Liver (tissue), 8 donors: ENCODE measurements at regions not wholly inside any gene's neighbourhood (a gene's known extent, or its start where the extent isn't known, plus 50 kb on each side); places are given as distances from the start of the nearest gene placed in this dataset.

Experiments
- DNase-seq: peaks from one replicate; pipeline ENCODE4 v3.0.0-alpha.2; 2017; ENCODE audit warnings: low spot score
- H3K27ac ChIP-seq, 2 donors: one replicate each; pipeline ENCODE4 v1.7.0; 2013; ENCODE audit warnings: inconsistent platforms in 2 of 2, low read length in 2 of 2, control low read depth in 1 of 2, low read depth in 1 of 2, mild to moderate bottlenecking in 1 of 2
- H3K27me3 ChIP-seq, 4 donors: one replicate each; pipeline versions ENCODE4 v1.6.1 to v1.7.0; 2013; ENCODE audit warnings: low read length in 3 of 4, inconsistent platforms in 1 of 4, mild to moderate bottlenecking in 1 of 4, moderate library complexity in 1 of 4; ENCODE audit not compliant: control insufficient read depth in 4 of 4, insufficient read depth in 4 of 4
- H3K36me3 ChIP-seq, 4 donors: one replicate each; pipeline versions ENCODE4 v1.6.1 to v1.7.0; 2013; ENCODE audit warnings: low read length in 3 of 4, mild to moderate bottlenecking in 3 of 4, low read depth in 1 of 4, moderate library complexity in 1 of 4; ENCODE audit not compliant: control insufficient read depth in 4 of 4, insufficient read depth in 3 of 4
- H3K4me1 ChIP-seq, 4 donors: one replicate each; pipeline versions ENCODE4 v1.6.1 to v1.7.0; 2013; ENCODE audit warnings: low read length in 3 of 4, mild to moderate bottlenecking in 3 of 4, moderate library complexity in 1 of 4; ENCODE audit not compliant: control insufficient read depth in 4 of 4, insufficient read depth in 4 of 4
- H3K4me3 ChIP-seq, 3 donors: one replicate each; pipeline versions ENCODE4 v1.6.1 to v1.7.0; 2013; ENCODE audit warnings: low read length in 3 of 3, control low read depth in 1 of 3, low read depth in 1 of 3, mild to moderate bottlenecking in 1 of 3
- H3K9ac ChIP-seq, 2 donors: one replicate each; pipeline ENCODE4 v1.7.0; 2013; ENCODE audit warnings: low read length in 2 of 2, mild to moderate bottlenecking in 2 of 2, moderate library complexity in 2 of 2, control low read depth in 1 of 2, low read depth in 1 of 2
- H3K9me3 ChIP-seq, 4 donors: one replicate each; pipeline versions ENCODE4 v1.6.1 to v1.7.0; 2013; ENCODE audit warnings: low read length in 3 of 4; ENCODE audit not compliant: control insufficient read depth in 4 of 4
- ATF3 ChIP-seq: IDR thresholded peaks from 2 replicates; pipeline ENCODE4 v1.6.1; 2016; ENCODE audit warnings: antibody characterized with exemption
- CTCF ChIP-seq: fragments of 150-350 bp; IDR thresholded peaks from 2 replicates; pipeline ENCODE4 v1.5.1; 2017; ENCODE audit warnings: improper control_type of control experiment, low read depth, low read length; ENCODE audit not compliant: missing input control
- EGR1 ChIP-seq, 2 donors: IDR thresholded peaks; 2 replicates each; pipeline ENCODE4 v1.6.1; 2016 to 2018; ENCODE audit warnings: antibody characterized with exemption in 2 of 2, low read depth in 2 of 2
- FOXA1 ChIP-seq: IDR thresholded peaks from 2 replicates; pipeline ENCODE4 v1.6.1; 2016; ENCODE audit warnings: antibody characterized with exemption
- FOXA2 ChIP-seq: IDR thresholded peaks from 2 replicates; pipeline ENCODE4 v1.6.1; 2016; ENCODE audit warnings: antibody characterized with exemption
- GABPA ChIP-seq, 2 donors: IDR thresholded peaks in 1 of 2; conservative IDR thresholded peaks in 1 of 2; 2 replicates each; pipeline ENCODE4 v1.6.1; 2016; ENCODE audit warnings: antibody characterized with exemption in 2 of 2, mild to moderate bottlenecking in 1 of 2, moderate library complexity in 1 of 2
- HNF4A ChIP-seq, 2 donors: conservative IDR thresholded peaks; 2 replicates each; pipeline ENCODE4 v1.6.1; 2016; ENCODE audit warnings: antibody characterized with exemption in 2 of 2, mild to moderate bottlenecking in 2 of 2
- HNF4G ChIP-seq: IDR thresholded peaks from 2 replicates; pipeline ENCODE4 v1.6.1; 2016; ENCODE audit warnings: antibody characterized with exemption
- JUND ChIP-seq, 2 donors: IDR thresholded peaks; 2 replicates each; pipeline ENCODE4 v1.6.1; 2016; ENCODE audit warnings: antibody characterized with exemption in 2 of 2
- MAX ChIP-seq: IDR thresholded peaks from 2 replicates; pipeline ENCODE4 v1.6.1; 2016; ENCODE audit warnings: antibody characterized with exemption
- NR2F2 ChIP-seq: IDR thresholded peaks from 2 replicates; pipeline ENCODE4 v1.6.1; 2016; ENCODE audit warnings: antibody characterized with exemption
- RAD21 ChIP-seq, 2 donors: IDR thresholded peaks; 2 replicates each; pipeline ENCODE4 v1.6.1; 2016; ENCODE audit warnings: antibody characterized with exemption in 2 of 2, mild to moderate bottlenecking in 2 of 2
- REST ChIP-seq: IDR thresholded peaks from 2 replicates; pipeline ENCODE4 v1.6.1; 2016; ENCODE audit warnings: antibody characterized with exemption, mild to moderate bottlenecking
- RXRA ChIP-seq, 2 donors: IDR thresholded peaks; 2 replicates each; pipeline ENCODE4 v1.6.1; 2017 to 2018; ENCODE audit warnings: antibody characterized with exemption in 2 of 2, mild to moderate bottlenecking in 1 of 2
- SP1 ChIP-seq: IDR thresholded peaks from 2 replicates; pipeline ENCODE4 v1.6.1; 2018; ENCODE audit warnings: antibody characterized with exemption, mild to moderate bottlenecking
- TAF1 ChIP-seq: conservative IDR thresholded peaks from 2 replicates; pipeline ENCODE4 v1.6.1; 2016; ENCODE audit warnings: antibody characterized with exemption, mild to moderate bottlenecking
- YY1 ChIP-seq: IDR thresholded peaks from 2 replicates; pipeline ENCODE4 v1.6.1; 2016; ENCODE audit warnings: antibody characterized with exemption, mild to moderate bottlenecking
- WGBS: extraction: QIAGEN DNeasy Blood & Tissue Kit; methylation state at CpG from one replicate; pipeline ENCODE4 v1.1.7; 2013; 5-methylcytosine and 5-hydroxymethylcytosine counted together
- TF ChIP-seq, protein P1 (sequence below): IDR thresholded peaks from 2 replicates; pipeline ENCODE4 v1.6.1; 2016; ENCODE audit warnings: antibody characterized with exemption
- donor health status: healthy.
- donor health status: healthy.
- donor health status: healthy.
- donor health status: healthy.
- donor health status: healthy.

DNA sequence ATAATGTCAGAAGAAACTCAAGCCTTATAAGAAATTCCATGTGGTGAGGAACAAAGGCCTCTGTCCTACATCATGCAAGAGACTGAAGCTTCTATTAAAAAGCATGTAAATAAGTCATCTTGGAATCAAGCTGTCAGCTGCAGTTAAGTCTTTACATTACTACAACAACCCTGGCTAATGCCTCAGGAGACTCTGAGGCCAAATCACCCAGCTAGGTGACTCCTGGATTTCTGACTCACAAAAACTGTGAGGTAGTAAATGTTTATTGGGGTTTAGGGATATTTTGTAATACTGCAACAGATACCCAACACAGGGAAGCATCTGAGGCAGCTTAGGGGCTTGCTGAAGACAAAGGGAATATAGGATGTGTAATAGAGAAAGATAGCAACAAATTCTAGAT, 89.6 kb downstream of the C11orf87 start:
- no peaks in the 10 kb centered on the region for H3K4me1 ChIP-seq
- no peak overlapping the region for H3K27ac ChIP-seq
- H3K27me3 ChIP-seq: no peaks in the 10 kb centered on the region
- no peak overlapping the region for H3K4me3 ChIP-seq
- H3K36me3 ChIP-seq: no peaks in the 10 kb centered on the region
- no peak for DNase-seq
- H3K9ac ChIP-seq: no peak overlapping the region
- no peaks in the 10 kb centered on the region for H3K9me3 ChIP-seq
- TF ChIP-seq EGR1 (IDR thresholded peaks at IDR 0.05; ENCODE audit: low read depth in 2 of 2) (no peak), SP1 (no peak), JUND (IDR thresholded peaks at IDR 0.05) (no peak), TAF1 (no peak), RXRA (IDR thresholded peaks at IDR 0.05) (no peak), FOXA2 (no peak), ATF3 (no peak), RAD21 (IDR thresholded peaks at IDR 0.05) (no peak), GABPA (IDR thresholded peaks at IDR 0.05 in 1 of 2, conservative IDR thresholded peaks at IDR 0.05 in 1 of 2) (no peak), YY1 (no peak), HNF4A (conservative IDR thresholded peaks at IDR 0.05) (no peak), HNF4G (no peak), NR2F2 (no peak), MAX (no peak), REST (no peak), CTCF (no peak), FOXA1 (no peak)
- TF ChIP-seq, protein P1, sequence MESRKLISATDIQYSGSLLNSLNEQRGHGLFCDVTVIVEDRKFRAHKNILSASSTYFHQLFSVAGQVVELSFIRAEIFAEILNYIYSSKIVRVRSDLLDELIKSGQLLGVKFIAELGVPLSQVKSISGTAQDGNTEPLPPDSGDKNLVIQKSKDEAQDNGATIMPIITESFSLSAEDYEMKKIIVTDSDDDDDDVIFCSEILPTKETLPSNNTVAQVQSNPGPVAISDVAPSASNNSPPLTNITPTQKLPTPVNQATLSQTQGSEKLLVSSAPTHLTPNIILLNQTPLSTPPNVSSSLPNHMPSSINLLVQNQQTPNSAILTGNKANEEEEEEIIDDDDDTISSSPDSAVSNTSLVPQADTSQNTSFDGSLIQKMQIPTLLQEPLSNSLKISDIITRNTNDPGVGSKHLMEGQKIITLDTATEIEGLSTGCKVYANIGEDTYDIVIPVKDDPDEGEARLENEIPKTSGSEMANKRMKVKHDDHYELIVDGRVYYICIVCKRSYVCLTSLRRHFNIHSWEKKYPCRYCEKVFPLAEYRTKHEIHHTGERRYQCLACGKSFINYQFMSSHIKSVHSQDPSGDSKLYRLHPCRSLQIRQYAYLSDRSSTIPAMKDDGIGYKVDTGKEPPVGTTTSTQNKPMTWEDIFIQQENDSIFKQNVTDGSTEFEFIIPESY: no peak

- WGBS: 86% methylated on average over 1 of the region's 1 CpG
- TF ChIP-seq HNF4A (conservative IDR thresholded peaks at IDR 0.05) (no peak), SP1 (no peak), FOXA1 (no peak), TAF1 (no peak), EGR1 (IDR thresholded peaks at IDR 0.05; ENCODE audit: low read depth in 2 of 2) (no peak), CTCF (no peak), GABPA (IDR thresholded peaks at IDR 0.05 in 1 of 2, conservative IDR thresholded peaks at IDR 0.05 in 1 of 2) (no peak), REST (no peak), HNF4G (no peak), JUND (IDR thresholded peaks at IDR 0.05) (no peak), RXRA (IDR thresholded peaks at IDR 0.05) (no peak), YY1 (no peak), ATF3 (no peak)
These were observed 90.3 kb downstream of the C11orf87 start for GRCh38 chr11:109512249-109512648.

More at GRCh38 chr11:109512249-109512648, 90.3 kb downstream of the C11orf87 start:
- H3K36me3 ChIP-seq: no peaks in the 10 kb centered on the region
- no peaks in the 10 kb centered on the region for H3K4me1 ChIP-seq
- DNase-seq: no peak
- H3K27me3 ChIP-seq: no peaks in the 10 kb centered on the region
- no peaks in the 10 kb centered on the region for H3K9me3 ChIP-seq
- H3K9ac ChIP-seq: no peak overlapping the region
- no peak overlapping the region for H3K4me3 ChIP-seq
- H3K27ac ChIP-seq: no peak overlapping the region
